Stimulated activated CD8-positive, alpha-beta memory T cell treated with anti-CD3 and anti-CD28 coated beads, Interleukin-7, amount 100 ng/mL, for 4 hours (primary cell): ENCODE measurements at regions not wholly inside any gene's neighbourhood (a gene's known extent, or its start where the extent isn't known, plus 50 kb on each side); places are given as distances from the start of the nearest gene placed in this dataset.
"Not testable (repeated sequence)": the region's sequence is repeated elsewhere in the genome, so short reads cannot be mapped to it uniquely, and the experiment has no call there.

Experiments
- DNase-seq, 2 donors: peaks; one replicate each; pipeline ENCODE4 v3.0.0-alpha.2; 2020; ENCODE audit warnings: low read depth in 2 of 2

GRCh38 chr16:13798211-13798610, 121.7 kb upstream of the ERCC4 start:
- no peak for DNase-seq

GRCh38 chr16:13803974-13804373, 116.0 kb upstream of the ERCC4 start:
- no peak for DNase-seq

DNA sequence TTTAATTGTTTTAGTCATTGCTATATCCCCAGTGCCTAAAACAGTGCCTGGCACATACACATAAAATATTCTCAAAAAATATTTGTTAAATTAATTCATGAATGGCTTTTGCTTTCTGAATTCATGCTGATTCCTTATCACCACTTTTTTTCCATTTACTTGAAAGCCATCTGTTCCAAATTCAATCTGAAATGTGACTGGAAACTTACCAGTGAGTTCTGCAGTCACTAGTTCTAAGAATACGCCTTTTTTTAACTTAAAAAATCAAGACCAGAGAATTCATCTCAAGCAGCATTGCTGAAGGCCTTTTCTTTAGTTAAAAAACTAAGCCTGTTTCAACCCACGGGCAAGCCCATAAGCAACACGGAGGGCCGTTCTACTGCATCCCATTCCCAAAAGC, 114.0 kb upstream of the ERCC4 start:
- DNase-seq = no peak

GRCh38 chr16:13806671-13807070, 113.3 kb upstream of the ERCC4 start:
- DNase-seq = no peak

- DNase-seq = no peak
These were observed 111.9 kb upstream of the ERCC4 start for GRCh38 chr16:13808102-13808501.

DNA sequence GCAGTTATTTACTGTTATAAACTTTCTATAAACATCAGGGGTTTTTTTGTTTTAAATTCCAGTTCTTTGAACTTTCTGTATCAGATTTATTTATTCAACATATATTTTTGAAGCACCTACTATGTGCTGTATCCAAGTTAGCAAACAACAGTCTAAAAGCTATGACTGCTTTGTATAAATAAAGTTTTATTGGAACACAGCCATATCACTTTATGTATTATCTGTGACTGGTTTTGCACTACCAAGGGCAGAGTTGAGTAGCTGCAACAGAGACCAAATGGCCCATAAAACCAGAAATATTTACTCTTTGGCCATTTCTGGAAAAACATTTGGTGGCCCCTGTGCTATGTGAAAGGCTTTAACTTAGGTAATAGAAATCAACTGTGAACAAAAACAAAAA, 110.2 kb upstream of the ERCC4 start:
- DNase-seq = no peak

GRCh38 chr16:13811834-13812233, 108.1 kb upstream of the ERCC4 start:
- DNase-seq = no peak

GRCh38 chr16:13816701-13817100, 103.3 kb upstream of the ERCC4 start:
- DNase-seq = no peak

DNA sequence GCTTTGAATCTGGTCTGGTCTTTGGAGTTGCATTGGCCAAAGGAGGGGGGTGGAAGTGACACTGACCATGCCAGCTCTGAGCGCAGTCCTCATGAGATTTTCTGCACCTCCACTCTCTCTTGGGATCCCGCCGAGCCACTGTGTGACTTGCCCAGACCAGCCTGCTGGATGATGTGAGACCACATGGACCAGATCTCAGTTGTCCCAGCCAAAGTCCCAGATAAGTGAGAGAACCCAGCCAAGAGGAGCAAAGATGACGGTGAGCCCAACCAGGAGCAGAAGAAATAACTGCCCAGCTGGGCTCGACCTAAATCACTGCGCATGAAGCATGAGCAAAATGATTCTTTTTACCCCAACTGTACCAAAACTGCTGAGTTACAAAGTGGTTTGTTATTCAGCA, 96.5 kb upstream of the ERCC4 start:
- no peak for DNase-seq

GRCh38 chr16:13829697-13830299, 90.2 kb upstream of the ERCC4 start:
- DNase-seq = no peak

DNA sequence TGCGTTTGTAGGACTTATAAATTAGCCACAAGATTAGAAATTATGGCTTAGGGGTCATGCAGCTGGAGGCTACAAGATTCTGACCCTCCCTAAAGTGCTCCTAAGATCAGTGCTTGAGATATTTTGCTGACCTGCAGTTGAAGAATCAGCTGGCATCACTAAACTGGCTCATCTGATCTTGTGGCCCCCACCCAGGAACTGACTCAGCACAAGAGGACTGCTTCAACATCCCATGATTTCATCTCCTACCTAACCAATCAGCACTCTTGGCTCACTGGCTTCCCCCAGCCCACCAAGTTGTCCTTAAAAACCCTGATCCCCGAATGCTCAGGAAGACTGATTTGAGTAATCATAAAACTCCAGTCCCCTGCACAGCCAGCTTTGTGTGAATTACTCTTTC, 86.4 kb upstream of the ERCC4 start:
- DNase-seq = no peak

DNA sequence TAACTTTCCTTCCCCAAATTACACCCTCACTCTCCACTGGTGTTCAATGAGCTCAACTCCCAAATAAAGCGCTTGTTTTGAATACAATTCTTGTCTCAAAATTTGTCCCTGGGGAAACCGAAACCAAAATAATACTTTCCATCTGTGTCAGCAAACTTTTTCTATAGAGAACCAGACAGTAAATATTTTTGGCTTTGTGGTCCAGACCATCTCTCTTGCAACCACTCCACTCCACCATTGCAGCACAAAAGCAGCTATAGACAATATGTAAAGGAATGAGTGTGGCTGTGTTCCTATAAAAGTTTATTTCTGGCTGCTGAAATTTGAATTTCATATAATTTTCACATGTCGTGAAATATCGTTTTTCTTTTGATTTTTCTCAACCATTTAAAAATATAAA, 84.6 kb upstream of the ERCC4 start:
- DNase-seq = no peak

- DNase-seq = no peak
These were observed 83.8 kb upstream of the ERCC4 start for GRCh38 chr16:13835935-13836730.

DNA sequence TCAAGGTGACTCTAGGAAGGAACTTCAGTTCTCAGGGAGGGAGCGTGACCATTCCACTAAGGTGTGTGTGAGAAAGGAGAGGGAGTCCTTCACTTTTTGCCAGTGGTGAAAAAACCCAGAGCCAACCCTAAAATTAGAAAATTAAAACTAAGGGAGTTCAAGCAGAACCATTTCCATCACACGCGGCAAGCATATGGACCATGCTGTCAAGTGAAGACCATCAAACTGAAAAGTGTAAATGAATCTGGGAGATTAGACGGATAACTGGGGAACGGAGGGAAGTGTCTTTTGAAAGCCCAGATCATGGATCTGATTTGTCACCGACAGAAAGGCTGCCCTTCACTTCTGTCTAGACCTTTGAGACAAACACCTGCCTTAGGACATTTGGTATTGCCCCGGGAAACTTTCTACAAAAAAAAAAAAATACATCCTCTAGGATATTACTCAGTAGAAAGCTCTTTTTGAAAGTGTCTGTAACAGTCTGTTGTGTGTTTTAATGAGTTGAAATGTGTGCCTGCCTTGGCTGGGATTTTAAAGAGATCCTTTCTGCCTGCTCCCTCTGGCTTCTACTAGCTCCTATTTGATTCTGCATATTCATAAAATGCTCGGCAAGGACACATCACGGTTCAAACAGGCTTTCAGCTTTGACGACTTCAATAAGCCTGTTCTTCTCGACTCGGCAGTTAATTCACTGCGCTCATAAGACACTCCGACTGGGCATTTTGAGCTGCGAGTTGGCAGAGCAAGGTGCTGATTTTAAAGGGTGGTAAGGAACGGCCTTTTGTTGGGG, 81.4 kb upstream of the ERCC4 start:
- no peak for DNase-seq

GRCh38 chr16:13839577-13839976, 80.4 kb upstream of the ERCC4 start:
- no peak for DNase-seq

DNA sequence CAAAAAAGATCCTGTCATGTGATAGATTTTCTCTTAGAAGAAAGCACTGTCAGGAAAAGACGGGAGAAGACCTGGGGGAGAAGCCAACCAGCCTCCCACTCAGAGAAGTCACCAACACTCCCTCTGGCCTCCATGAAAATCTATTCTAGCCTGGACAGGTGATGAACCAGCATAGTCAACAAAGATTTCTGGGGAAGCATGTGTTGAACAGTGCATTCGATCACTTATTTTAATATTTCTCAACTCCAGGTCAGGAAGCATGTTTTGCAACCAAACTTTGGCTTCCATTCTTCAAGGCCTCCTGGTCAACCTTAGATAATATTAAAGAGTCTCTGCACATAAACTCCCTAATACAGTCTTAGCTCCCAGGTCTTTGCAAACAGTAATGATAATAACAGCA, 74.7 kb upstream of the ERCC4 start:
- no peak for DNase-seq

- DNase-seq = no peak
These were observed 71.2 kb upstream of the ERCC4 start for GRCh38 chr16:13848795-13849194.

DNA sequence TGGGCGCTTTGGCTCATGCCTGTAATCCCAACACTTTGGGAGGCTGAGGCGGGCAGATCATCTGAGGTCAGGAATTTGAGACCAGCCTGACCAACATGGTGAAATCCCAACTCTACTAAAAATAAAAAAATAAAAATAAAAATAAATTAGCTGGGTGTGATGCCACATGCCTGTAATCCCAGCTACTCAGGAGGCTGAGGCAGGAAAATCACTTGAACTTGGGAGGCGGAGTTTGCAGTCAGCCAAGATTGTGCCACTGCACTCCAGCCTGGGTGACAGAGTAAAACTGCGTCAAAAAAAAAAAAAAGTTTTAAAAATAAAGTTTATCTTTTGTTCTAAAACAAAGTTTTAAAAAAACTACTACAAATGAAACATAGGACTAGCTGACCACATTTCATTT, 69.8 kb upstream of the ERCC4 start:
- DNase-seq = not testable (repeated sequence)

DNA sequence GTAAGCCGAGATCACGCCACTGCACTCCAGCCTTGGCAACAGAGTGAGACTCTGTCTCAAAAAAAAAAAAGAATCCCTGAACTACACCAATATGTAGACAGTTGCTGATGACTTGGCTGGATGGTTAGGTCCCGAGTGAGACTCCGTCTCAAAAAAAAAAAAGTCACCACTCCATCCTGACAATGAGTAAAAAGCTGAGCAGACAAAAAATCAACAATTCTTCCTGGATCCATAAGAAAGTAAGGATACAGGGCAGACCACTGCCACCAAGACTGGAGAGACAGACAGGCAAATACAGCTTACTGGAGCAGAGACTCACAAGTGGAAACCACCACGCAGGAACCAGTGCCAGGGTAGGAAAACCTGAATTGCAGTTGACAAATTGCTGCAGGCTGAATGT, 67.1 kb upstream of the ERCC4 start:
- no peak for DNase-seq

GRCh38 chr16:13856398-13856797, 63.6 kb upstream of the ERCC4 start:
- no peak for DNase-seq

DNA sequence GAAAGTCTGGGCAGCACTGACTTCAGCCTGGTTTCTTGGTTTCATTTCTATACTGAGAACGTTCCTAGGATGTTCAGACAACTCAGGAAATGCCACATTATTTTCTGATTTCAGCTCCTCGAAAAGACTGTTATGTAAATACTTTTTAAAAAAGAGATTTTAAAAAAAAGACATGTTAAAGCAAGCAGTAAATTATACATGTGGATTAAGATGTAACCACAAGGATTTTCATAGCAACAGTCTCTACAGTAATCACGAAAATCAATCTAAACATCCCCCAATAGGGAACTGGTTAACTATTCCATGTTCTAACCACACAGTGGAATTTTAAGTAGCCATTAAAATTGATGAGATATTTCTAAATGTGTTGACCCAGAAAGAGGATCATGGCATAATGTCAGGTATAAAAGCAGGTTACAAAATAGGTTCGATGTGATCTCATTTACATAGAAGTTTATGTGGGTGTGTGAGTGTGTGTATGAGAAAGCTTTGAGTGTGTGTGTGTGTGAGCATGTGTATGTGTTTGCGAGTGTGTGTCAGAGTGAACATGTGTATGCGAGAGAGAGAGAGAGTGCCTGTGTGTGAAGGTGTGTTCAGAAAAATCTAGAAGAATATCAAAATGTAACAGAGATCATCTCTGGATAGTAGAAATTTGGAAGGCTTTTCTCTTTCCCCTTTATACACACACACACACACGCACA, 63.0 kb upstream of the ERCC4 start:
- no peak for DNase-seq

DNA sequence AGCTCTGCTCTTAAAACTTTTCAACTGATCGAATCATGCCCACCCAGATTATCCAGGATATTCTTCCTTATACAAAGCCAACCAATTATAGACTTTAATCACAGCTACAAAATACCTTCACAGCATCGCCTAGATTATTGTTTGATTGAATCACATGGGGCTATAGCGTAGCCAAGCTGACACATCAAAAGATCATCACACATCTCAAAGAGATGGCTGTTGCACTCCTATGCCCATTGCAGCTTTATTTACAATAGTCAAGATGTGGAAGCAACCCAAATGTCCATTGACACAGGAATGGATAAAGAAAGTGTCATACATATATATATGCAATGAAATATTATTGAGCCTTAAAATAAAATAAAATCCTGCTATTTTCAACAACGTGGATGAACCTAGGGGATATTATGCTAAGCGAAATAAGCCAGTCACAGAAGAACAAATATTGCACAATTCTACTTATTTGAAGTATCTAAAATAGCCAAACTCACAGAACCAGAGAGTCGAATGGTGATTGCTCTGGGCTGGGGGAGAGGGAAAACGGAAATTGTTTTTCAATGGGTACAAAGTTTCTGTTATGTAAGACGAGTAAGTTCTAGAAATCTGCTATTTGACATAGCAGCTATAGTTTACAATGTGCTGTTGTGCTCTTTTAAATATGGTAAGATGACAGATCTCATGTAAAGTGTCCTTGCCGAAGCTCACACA, 60.9 kb upstream of the ERCC4 start:
- DNase-seq = no peak
